H9 (cell line): ENCODE measurements at regions not wholly inside any gene's neighbourhood (a gene's known extent, or its start where the extent isn't known, plus 50 kb on each side); places are given as distances from the start of the nearest gene placed in this dataset.

Experiments used
- DNase-seq: peaks from one replicate; pipeline ENCODE4 v3.0.0-alpha.2; 2017
- H2AFZ ChIP-seq: one replicate; pipeline ENCODE4 v1.6.1; 2013; ENCODE audit warnings: mild to moderate bottlenecking, low read length, control low read depth, moderate library complexity
- H2AK5ac ChIP-seq: 2 replicates; pipeline ENCODE4 v1.6.1; 2013; ENCODE audit warnings: low read length, control low read depth, mixed read lengths; ENCODE audit not compliant: insufficient read length
- H2BK120ac ChIP-seq: one replicate; pipeline ENCODE4 v1.6.1; 2013; ENCODE audit warnings: low read depth, mild to moderate bottlenecking, low read length, control low read depth, inconsistent platforms; ENCODE audit not compliant: poor library complexity, severe bottlenecking
- H2BK12ac ChIP-seq: 2 replicates; pipeline ENCODE4 v1.6.1; 2013; ENCODE audit warnings: low read length, control low read depth, mixed read lengths, low read depth; ENCODE audit not compliant: insufficient read length
- H2BK15ac ChIP-seq: 2 replicates; pipeline ENCODE4 v1.6.1; 2013; ENCODE audit warnings: low read depth, low read length, control low read depth
- H2BK20ac ChIP-seq: one replicate; pipeline ENCODE4 v1.6.1; 2013; ENCODE audit warnings: low read depth, mild to moderate bottlenecking, low read length, control low read depth, inconsistent platforms; ENCODE audit not compliant: poor library complexity, severe bottlenecking
- H2BK5ac ChIP-seq: 2 replicates; pipeline ENCODE4 v1.6.1; 2013; ENCODE audit warnings: low read length, control low read depth, mixed read lengths; ENCODE audit not compliant: insufficient read length
- H3K14ac ChIP-seq: 2 replicates; pipeline ENCODE4 v1.6.1; 2013; ENCODE audit warnings: low read length, control low read depth; ENCODE audit not compliant: insufficient read depth
- H3K18ac ChIP-seq: 2 replicates; pipeline ENCODE4 v1.6.1; 2013; ENCODE audit warnings: low read depth, mild to moderate bottlenecking, mixed read lengths, low read length, control low read depth; ENCODE audit not compliant: insufficient read length
- H3K23ac ChIP-seq: 2 replicates; pipeline ENCODE4 v1.6.1; 2013; ENCODE audit warnings: low read length, control low read depth, mixed read lengths, low read depth; ENCODE audit not compliant: insufficient read length
- H3K23me2 ChIP-seq: 2 replicates; pipeline ENCODE4 v1.6.1; 2013; ENCODE audit warnings: low read depth, mild to moderate bottlenecking, mixed read lengths, low read length, control low read depth; ENCODE audit not compliant: insufficient read length, poor library complexity, severe bottlenecking
- H3K27ac ChIP-seq: 2 replicates; pipeline ENCODE4 v1.5.1; 2013; ENCODE audit warnings: low read length, control low read depth, mixed read lengths, low read depth; ENCODE audit not compliant: insufficient read length
- H3K27me3 ChIP-seq: 2 replicates; pipeline ENCODE4 v1.6.1; 2013; ENCODE audit warnings: low read length, control low read depth, inconsistent platforms; ENCODE audit not compliant: insufficient read depth
- H3K4ac ChIP-seq: 2 replicates; pipeline ENCODE4 v1.6.1; 2013; ENCODE audit warnings: low read depth, mild to moderate bottlenecking, control low read depth, inconsistent platforms, low read length, moderate library complexity
- H3K4me1 ChIP-seq: 2 replicates; pipeline ENCODE4 v1.6.1; 2013; ENCODE audit warnings: low read length, control low read depth, inconsistent platforms; ENCODE audit not compliant: insufficient read depth
- H3K4me2 ChIP-seq: 2 replicates; pipeline ENCODE4 v1.6.1; 2013; ENCODE audit warnings: low read length, control low read depth, mixed read lengths; ENCODE audit not compliant: insufficient read length, insufficient read depth
- H3K56ac ChIP-seq: 2 replicates; pipeline ENCODE4 v1.6.1; 2013; ENCODE audit warnings: low read depth, mild to moderate bottlenecking, mixed read lengths, low read length, control low read depth; ENCODE audit not compliant: insufficient read length
- H3K79me1 ChIP-seq: 2 replicates; pipeline ENCODE4 v1.6.1; 2013; ENCODE audit warnings: low read depth, mild to moderate bottlenecking, moderate library complexity, low read length, control low read depth, inconsistent platforms; ENCODE audit not compliant: insufficient read depth, poor library complexity, severe bottlenecking
- H3K79me2 ChIP-seq: 2 replicates; pipeline ENCODE4 v1.6.1; 2013; ENCODE audit warnings: low read length, control low read depth, inconsistent platforms; ENCODE audit not compliant: insufficient read depth
- H3K9ac ChIP-seq: 2 replicates; pipeline ENCODE4 v1.6.1; 2013; ENCODE audit warnings: low read length, control low read depth, mixed read lengths; ENCODE audit not compliant: insufficient read length; ENCODE audit errors: extremely low read depth
- H3K9me3 ChIP-seq: one replicate; pipeline ENCODE4 v1.6.1; 2013; ENCODE audit warnings: low read depth, low read length, inconsistent platforms; ENCODE audit not compliant: control insufficient read depth
- H3T11ph ChIP-seq: one replicate; pipeline ENCODE4 v1.6.1; 2013; ENCODE audit warnings: mild to moderate bottlenecking, low read length, control low read depth, inconsistent platforms
- H4K20me1 ChIP-seq: one replicate; pipeline ENCODE4 v1.6.1; 2013; ENCODE audit not compliant: control insufficient read depth, insufficient read length, insufficient read depth
- H4K5ac ChIP-seq: 2 replicates; pipeline ENCODE4 v1.6.1; 2013; ENCODE audit warnings: low read depth, mild to moderate bottlenecking, mixed read lengths, low read length, control low read depth; ENCODE audit not compliant: insufficient read length
- H4K8ac ChIP-seq: replicated peaks from 2 replicates; pipeline ENCODE4 v1.6.1; 2013; ENCODE audit warnings: low read length, control low read depth, mixed read lengths, low read depth; ENCODE audit not compliant: insufficient read length
- H4K91ac ChIP-seq: 2 replicates; pipeline ENCODE4 v1.6.1; 2013; ENCODE audit warnings: low read depth, mild to moderate bottlenecking, moderate library complexity, mixed read lengths, low read length, control low read depth; ENCODE audit not compliant: insufficient read length
- H3K27ac Mint-ChIP-seq, 3 experiments: 2 replicates in 2 of 3; 3 replicates in 1 of 3; pipeline ENCODE4 v1.8.0; 2020 to 2021; ENCODE audit warnings: mixed read lengths in 3 of 3, mild to moderate bottlenecking in 1 of 3, moderate library complexity in 1 of 3
- H3K27me3 Mint-ChIP-seq: 2 replicates; pipeline ENCODE4 v1.8.0; 2021; ENCODE audit warnings: low read depth, mild to moderate bottlenecking, moderate library complexity, mixed read lengths
- H3K36me3 Mint-ChIP-seq, 3 experiments: 2 replicates in 2 of 3; 3 replicates in 1 of 3; pipeline ENCODE4 v1.8.0; 2020 to 2021; ENCODE audit warnings: low read depth in 3 of 3, mixed read lengths in 3 of 3; ENCODE audit not compliant: insufficient read depth in 1 of 3
- H3K4me1 Mint-ChIP-seq, 2 experiments: 2 replicates each; pipeline ENCODE4 v1.8.0; 2020; ENCODE audit warnings: mixed read lengths in 2 of 2
- H3K4me3 Mint-ChIP-seq, 2 experiments: 2 replicates in 1 of 2; 3 replicates in 1 of 2; pipeline ENCODE4 v1.8.0; 2020 to 2021; ENCODE audit warnings: mild to moderate bottlenecking in 2 of 2, mixed read lengths in 2 of 2, moderate library complexity in 1 of 2
- H3K9me3 Mint-ChIP-seq, 2 experiments: 2 replicates in 1 of 2; 3 replicates in 1 of 2; pipeline ENCODE4 v1.8.0; 2020; ENCODE audit warnings: mild to moderate bottlenecking in 2 of 2, mixed read lengths in 2 of 2, moderate library complexity in 1 of 2
- CTCF ChIP-seq: fragments of 200-600 bp; sonication (generic); conservative IDR thresholded peaks from 3 replicates; pipeline ENCODE4 v1.8.0; 2021; ENCODE audit warnings: antibody characterized with exemption, mild to moderate bottlenecking
- WGBS: extraction: QIAGEN DNeasy Blood & Tissue Kit; methylation state at CpG from one replicate; pipeline ENCODE4 v1.1.7; 2013; ENCODE audit warnings: missing lambda C conversion rate, low lambda C conversion rate, mixed read lengths; ENCODE audit not compliant: insufficient read length; ENCODE audit errors: extremely low coverage; 5-methylcytosine and 5-hydroxymethylcytosine counted together

GRCh38 chr16:87252269-87252970, 64.8 kb downstream of the C16orf95 start:
- H3K9me3 ChIP-seq, result no peaks in the 10 kb centered on the region
- no peak overlapping the region for H2BK20ac ChIP-seq
- H3K4me1 ChIP-seq, result no peaks in the 10 kb centered on the region
- no peak for TF ChIP-seq CTCF
- H3K4ac ChIP-seq, result no peak overlapping the region
- Mint-ChIP-seq H3K9me3 (no peaks in the 10 kb centered on the region), H3K27me3 (peaks cover 5% of the 10 kb centered on the region), H3K4me1 (peaks cover 0 to 4% of the 10 kb centered on the region in 2 experiments; a peak in 1 of 4 replicates), H3K4me3 (no peak overlapping the region), H3K27ac (no peak overlapping the region; a peak in 1 of 7 replicates), H3K36me3 (no peaks in the 10 kb centered on the region)
- H3K23me2 ChIP-seq, result no peaks in the 10 kb centered on the region
- H2BK12ac ChIP-seq, result no peak overlapping the region
- H4K20me1 ChIP-seq, result no peaks in the 10 kb centered on the region
- H2BK120ac ChIP-seq, result no peak overlapping the region
- no peak overlapping the region for H4K91ac ChIP-seq
- H3K18ac ChIP-seq, result no peak overlapping the region
- no CpG with 5 or more reads among the region's 12 CpGs for WGBS
- no peak overlapping the region for H2AK5ac ChIP-seq
- H2BK15ac ChIP-seq, result no peak overlapping the region
- H3K9ac ChIP-seq, result no peak overlapping the region
- H3K79me1 ChIP-seq, result no peaks in the 10 kb centered on the region
- no peak overlapping the region for H4K5ac ChIP-seq
- no peak overlapping the region for H3K4me2 ChIP-seq
- H3K14ac ChIP-seq, result no peak overlapping the region
- no peak overlapping the region for H2BK5ac ChIP-seq
- H2AFZ ChIP-seq, result no peak overlapping the region
- H3K56ac ChIP-seq, result no peak overlapping the region
- H3K27ac ChIP-seq, result no peak overlapping the region
- no peak overlapping the region for H3K23ac ChIP-seq
- H3K79me2 ChIP-seq, result no peaks in the 10 kb centered on the region
- no peaks in the 10 kb centered on the region for H3K27me3 ChIP-seq
- DNase-seq, result no peak
- no peak overlapping the region for H4K8ac ChIP-seq
- no peak overlapping the region for H3T11ph ChIP-seq
